Natural killer cell treated with Interleukin-12 subunit alpha and Interleukin-12 subunit beta and Interleukin-15 and Interleukin-18, amount 100 ng/mL, for 72 hours (primary cell): ENCODE measurements at regions not wholly inside any gene's neighbourhood (a gene's known extent, or its start where the extent isn't known, plus 50 kb on each side); places are given as distances from the start of the nearest gene placed in this dataset.

Experiments used
- ATAC-seq, 2 donors: fragments of 150-1000 bp; cut with Tn5 transposase in 1 of 2; sonication (Bioruptor Pico), chemical (Tn5 transposase) in 1 of 2; 2 replicates each; pipeline ENCODE4 v1.10.0; 2021
- DNase-seq: peaks from one replicate; pipeline ENCODE4 v3.0.0; 2022; ENCODE audit warnings: low spot score
- H3K27ac Mint-ChIP-seq, 2 donors: 1 replicate in 1 of 2; 2 replicates in 1 of 2; pipeline ENCODE4 v1.8.0; 2022; ENCODE audit warnings: mixed read lengths in 2 of 2, mild to moderate bottlenecking in 1 of 2, moderate library complexity in 1 of 2
- H3K27me3 Mint-ChIP-seq, 2 donors: 1 replicate in 1 of 2; 2 replicates in 1 of 2; pipeline ENCODE4 v1.8.0; 2022; ENCODE audit warnings: mixed read lengths in 2 of 2
- H3K36me3 Mint-ChIP-seq: one replicate; pipeline ENCODE4 v1.8.0; 2022; ENCODE audit warnings: mixed read lengths
- H3K4me1 Mint-ChIP-seq, 2 donors: 1 replicate in 1 of 2; 2 replicates in 1 of 2; pipeline ENCODE4 v1.8.0; 2022; ENCODE audit warnings: low read depth in 2 of 2, mixed read lengths in 2 of 2, mild to moderate bottlenecking in 1 of 2
- H3K4me3 Mint-ChIP-seq: one replicate; pipeline ENCODE4 v1.8.0; 2022; ENCODE audit warnings: mixed read lengths
- H3K9me3 Mint-ChIP-seq: 2 replicates; pipeline ENCODE4 v1.8.0; 2022; ENCODE audit warnings: mixed read lengths

- Mint-ChIP-seq H3K4me3 (no peak overlapping the region), H3K9me3 (no peaks in the 10 kb centered on the region), H3K36me3 (no peaks in the 10 kb centered on the region), H3K4me1 (no peaks in the 10 kb centered on the region), H3K27me3 (peaks cover 6 to 29% of the 10 kb centered on the region in 2 donors), H3K27ac (no peak overlapping the region)
- DNase-seq: no peak
- no peak for ATAC-seq
Observed at GRCh38 chr1:5098981-5099385, 444.6 kb downstream of the AJAP1 start.

GRCh38 chr1:5093042-5093441 lies 438.6 kb downstream of the AJAP1 start:
- peaks cover 13% of the 10 kb centered on the region for H3K36me3 Mint-ChIP-seq
- ATAC-seq (no peak), DNase-seq (no peak)
- no peaks in the 10 kb centered on the region for H3K4me1 Mint-ChIP-seq
- H3K27ac Mint-ChIP-seq: no peak overlapping the region
- H3K9me3 Mint-ChIP-seq: peaks cover 14% of the 10 kb centered on the region
- no peak overlapping the region for H3K4me3 Mint-ChIP-seq
- peaks cover 10 to 53% of the 10 kb centered on the region in 2 donors for H3K27me3 Mint-ChIP-seq

- H3K4me1 Mint-ChIP-seq: no peaks in the 10 kb centered on the region
- ATAC-seq (no peak), DNase-seq (no peak)
- H3K9me3 Mint-ChIP-seq: no peaks in the 10 kb centered on the region
- no peak overlapping the region for H3K27ac Mint-ChIP-seq
- H3K4me3 Mint-ChIP-seq: no peak overlapping the region
- H3K36me3 Mint-ChIP-seq: no peaks in the 10 kb centered on the region
- peaks cover under 1 to 5% of the 10 kb centered on the region in 2 donors for H3K27me3 Mint-ChIP-seq
Observed at GRCh38 chr1:5084676-5085075, 430.3 kb downstream of the AJAP1 start.

GRCh38 chr1:5067246-5067645 lies 412.8 kb downstream of the AJAP1 start:
- DNase-seq (no peak), ATAC-seq (no peak)
- H3K9me3 Mint-ChIP-seq: no peaks in the 10 kb centered on the region
- H3K36me3 Mint-ChIP-seq: no peaks in the 10 kb centered on the region
- H3K27ac Mint-ChIP-seq: no peak overlapping the region
- peaks cover 18 to 37% of the 10 kb centered on the region in 2 donors for H3K27me3 Mint-ChIP-seq
- no peaks in the 10 kb centered on the region for H3K4me1 Mint-ChIP-seq
- no peak overlapping the region for H3K4me3 Mint-ChIP-seq

GRCh38 chr1:5053744-5054143 lies 399.3 kb downstream of the AJAP1 start:
- Mint-ChIP-seq H3K36me3 (peaks cover 19% of the 10 kb centered on the region), H3K9me3 (no peaks in the 10 kb centered on the region)
- ATAC-seq: no peak

GRCh38 chr1:5029136-5029535 lies 374.7 kb downstream of the AJAP1 start:
- DNase-seq (no peak), ATAC-seq (no peak)
- Mint-ChIP-seq H3K27ac (no peak overlapping the region), H3K4me1 (no peaks in the 10 kb centered on the region), H3K4me3 (no peak overlapping the region), H3K27me3 (peaks cover 0 to 12% of the 10 kb centered on the region in 2 donors), H3K36me3 (no peaks in the 10 kb centered on the region), H3K9me3 (no peaks in the 10 kb centered on the region)

More at GRCh38 chr1:5053744-5054143, 399.3 kb downstream of the AJAP1 start:
- no peak overlapping the region for H3K27ac Mint-ChIP-seq
- DNase-seq: no peak
- H3K4me1 Mint-ChIP-seq: no peaks in the 10 kb centered on the region
- H3K27me3 Mint-ChIP-seq: peaks cover 13 to 45% of the 10 kb centered on the region in 2 donors
- no peak overlapping the region for H3K4me3 Mint-ChIP-seq

- no peaks in the 10 kb centered on the region for H3K36me3 Mint-ChIP-seq
- no peaks in the 10 kb centered on the region for H3K4me1 Mint-ChIP-seq
- H3K27ac Mint-ChIP-seq: no peak overlapping the region
- H3K9me3 Mint-ChIP-seq: no peaks in the 10 kb centered on the region
- peaks cover 7 to 14% of the 10 kb centered on the region in 2 donors for H3K27me3 Mint-ChIP-seq
- no peak for ATAC-seq
- DNase-seq: no peak
- no peak overlapping the region for H3K4me3 Mint-ChIP-seq
Observed at GRCh38 chr1:5012249-5012648, 357.8 kb downstream of the AJAP1 start.

- no peaks in the 10 kb centered on the region for H3K4me1 Mint-ChIP-seq
- H3K27me3 Mint-ChIP-seq: peaks cover 7 to 16% of the 10 kb centered on the region in 2 donors
- DNase-seq (no peak), ATAC-seq (no peak)
- no peaks in the 10 kb centered on the region for H3K36me3 Mint-ChIP-seq
- H3K9me3 Mint-ChIP-seq: no peaks in the 10 kb centered on the region
- H3K4me3 Mint-ChIP-seq: no peak overlapping the region
- no peak overlapping the region for H3K27ac Mint-ChIP-seq
Observed at GRCh38 chr1:5010656-5011055, 356.2 kb downstream of the AJAP1 start.

- Mint-ChIP-seq H3K27me3 (peaks cover 7 to 20% of the 10 kb centered on the region in 2 donors), H3K36me3 (no peaks in the 10 kb centered on the region), H3K4me1 (no peaks in the 10 kb centered on the region), H3K9me3 (no peaks in the 10 kb centered on the region), H3K27ac (no peak overlapping the region), H3K4me3 (no peak overlapping the region)
- no peak for ATAC-seq
- DNase-seq: no peak
Observed at GRCh38 chr1:5010236-5010635, 355.8 kb downstream of the AJAP1 start.

- no peaks in the 10 kb centered on the region for H3K4me1 Mint-ChIP-seq
- H3K27ac Mint-ChIP-seq: no peak overlapping the region
- no peak overlapping the region for H3K4me3 Mint-ChIP-seq
- DNase-seq (no peak), ATAC-seq (no peak)
- peaks cover 3% of the 10 kb centered on the region for H3K9me3 Mint-ChIP-seq
- no peaks in the 10 kb centered on the region for H3K36me3 Mint-ChIP-seq
- H3K27me3 Mint-ChIP-seq: peaks cover 9 to 27% of the 10 kb centered on the region in 2 donors
Observed at GRCh38 chr1:5009376-5010065, 355.1 kb downstream of the AJAP1 start.

- no peak overlapping the region for H3K27ac Mint-ChIP-seq
- DNase-seq: no peak
- peaks cover 6% of the 10 kb centered on the region for H3K9me3 Mint-ChIP-seq
- no peaks in the 10 kb centered on the region for H3K4me1 Mint-ChIP-seq
- no peak overlapping the region for H3K4me3 Mint-ChIP-seq
- H3K27me3 Mint-ChIP-seq: peaks cover 10 to 24% of the 10 kb centered on the region in 2 donors
- no peak for ATAC-seq
- H3K36me3 Mint-ChIP-seq: no peaks in the 10 kb centered on the region
Observed at GRCh38 chr1:5005171-5005570, 350.8 kb downstream of the AJAP1 start.

- peaks cover 6% of the 10 kb centered on the region for H3K9me3 Mint-ChIP-seq
- ATAC-seq: no peak
- H3K27me3 Mint-ChIP-seq: peaks cover 7 to 19% of the 10 kb centered on the region in 2 donors
- DNase-seq: no peak
- H3K4me3 Mint-ChIP-seq: no peak overlapping the region
- H3K4me1 Mint-ChIP-seq: no peaks in the 10 kb centered on the region
- no peak overlapping the region for H3K27ac Mint-ChIP-seq
- H3K36me3 Mint-ChIP-seq: no peaks in the 10 kb centered on the region
Observed at GRCh38 chr1:5002676-5003075, 348.3 kb downstream of the AJAP1 start.

- ATAC-seq: no peak
- H3K27me3 Mint-ChIP-seq: peaks cover 7 to 19% of the 10 kb centered on the region in 2 donors
- no peak overlapping the region for H3K4me3 Mint-ChIP-seq
- no peak for DNase-seq
- H3K27ac Mint-ChIP-seq: no peak overlapping the region
- H3K36me3 Mint-ChIP-seq: no peaks in the 10 kb centered on the region
- H3K4me1 Mint-ChIP-seq: no peaks in the 10 kb centered on the region
- peaks cover 6% of the 10 kb centered on the region for H3K9me3 Mint-ChIP-seq
Observed at GRCh38 chr1:5001466-5001865, 347.1 kb downstream of the AJAP1 start.

GRCh38 chr1:4986306-4986705 lies 331.9 kb downstream of the AJAP1 start:
- DNase-seq: no peak
- no peak for ATAC-seq
- Mint-ChIP-seq H3K27me3 (peaks cover 0 to 4% of the 10 kb centered on the region in 2 donors), H3K9me3 (no peaks in the 10 kb centered on the region), H3K4me1 (no peaks in the 10 kb centered on the region), H3K4me3 (no peak overlapping the region), H3K36me3 (no peaks in the 10 kb centered on the region), H3K27ac (no peak overlapping the region)

- Mint-ChIP-seq H3K4me1 (no peaks in the 10 kb centered on the region), H3K27ac (no peak overlapping the region), H3K4me3 (no peak overlapping the region), H3K36me3 (no peaks in the 10 kb centered on the region), H3K9me3 (no peaks in the 10 kb centered on the region), H3K27me3 (peaks cover 4% of the 10 kb centered on the region in 2 donors)
- DNase-seq (no peak), ATAC-seq (peak in 1 of 2 donors; percentile 43)
Observed at GRCh38 chr1:4984841-4985240, 330.4 kb downstream of the AJAP1 start.
